ENCODE measurements at regions not wholly inside any gene's neighbourhood (a gene's known extent, or its start where the extent isn't known, plus 50 kb on each side); places are given as distances from the start of the nearest gene placed in this dataset.

- TF ChIP-seq ZBTB40 (IDR thresholded peaks at IDR 0.05), result no peak
- TF ChIP-seq ZBTB40 (CRISPR knock-in tag; IDR thresholded peaks at IDR 0.05), result no peak
- TF ChIP-seq ZBTB1 (CRISPR knock-in tag; IDR thresholded peaks at IDR 0.05; ENCODE audit: borderline replicate concordance), result no peak
- TF ChIP-seq SP2 (CRISPR knock-in tag; IDR thresholded peaks at IDR 0.05), result no peak
- no peak for TF ChIP-seq NFYB (CRISPR knock-in tag; IDR thresholded peaks at IDR 0.05)
- no peak for TF ChIP-seq ZNF619 (CRISPR knock-in tag; IDR thresholded peaks at IDR 0.05)
Measured at GRCh38 chr4:132026816-132027215, 1122.3 kb upstream of the PCDH10 start (continued).

All from HepG2 (cell line).